ENCODE measurements at regions not wholly inside any gene's neighbourhood (a gene's known extent, or its start where the extent isn't known, plus 50 kb on each side); places are given as distances from the start of the nearest gene placed in this dataset.
"Not testable (repeated sequence)": the region's sequence is repeated elsewhere in the genome, so short reads cannot be mapped to it uniquely, and the experiment has no call there.

GRCh38 chr10:108560488-108560887 lies 1362.8 kb downstream of the XPNPEP1 start:
- no peak overlapping the region for H3K4me3 ChIP-seq (ENCODE audit: low read depth, low read length)
- TF ChIP-seq CTCF (IDR thresholded peaks at IDR 0.05; ENCODE audit: low read depth, low read length, missing control alignments) = no peak
- DNase-seq (ENCODE audit: low read depth) = no peak

GRCh38 chr10:108556186-108556585 lies 1367.1 kb downstream of the XPNPEP1 start:
- H3K4me3 ChIP-seq (ENCODE audit: low read depth, low read length) = no peak overlapping the region
- no peak for TF ChIP-seq CTCF (IDR thresholded peaks at IDR 0.05; ENCODE audit: low read depth, low read length, missing control alignments)
- no peak for DNase-seq (ENCODE audit: low read depth)

GRCh38 chr10:108545921-108546320 lies 1377.4 kb downstream of the XPNPEP1 start:
- DNase-seq (ENCODE audit: low read depth) = peak; percentile 10
- H3K4me3 ChIP-seq (ENCODE audit: low read depth, low read length) = no peak overlapping the region
- no peak for TF ChIP-seq CTCF (IDR thresholded peaks at IDR 0.05; ENCODE audit: low read depth, low read length, missing control alignments)

- TF ChIP-seq CTCF (IDR thresholded peaks at IDR 0.05; ENCODE audit: low read depth, low read length, missing control alignments) = peak; percentile 94
- H3K4me3 ChIP-seq (ENCODE audit: low read depth, low read length) = no peak overlapping the region
- DNase-seq (ENCODE audit: low read depth) = peak; percentile 13
Observed at GRCh38 chr10:108544500-108545120, 1378.7 kb downstream of the XPNPEP1 start.

- not testable (repeated sequence) for DNase-seq (ENCODE audit: low read depth)
Observed at GRCh38 chr10:108533551-108533950, 1369.0 kb upstream of the SORCS1 start.

GRCh38 chr10:108523016-108523800 lies 1358.7 kb upstream of the SORCS1 start:
- no peak for TF ChIP-seq CTCF (IDR thresholded peaks at IDR 0.05; ENCODE audit: low read depth, low read length, missing control alignments)
- no peak overlapping the region for H3K4me3 ChIP-seq (ENCODE audit: low read depth, low read length)
- no peak for DNase-seq (ENCODE audit: low read depth)

More at GRCh38 chr10:108533551-108533950, 1369.0 kb upstream of the SORCS1 start:
- not testable (repeated sequence) for H3K4me3 ChIP-seq (ENCODE audit: low read depth, low read length)

GRCh38 chr10:108521827-108522492 lies 1357.5 kb upstream of the SORCS1 start:
- H3K4me3 ChIP-seq (ENCODE audit: low read depth, low read length) = no peak overlapping the region
- TF ChIP-seq CTCF (IDR thresholded peaks at IDR 0.05; ENCODE audit: low read depth, low read length, missing control alignments) = no peak

More at GRCh38 chr10:108521827-108522492, 1357.5 kb upstream of the SORCS1 start:
- no peak for DNase-seq (ENCODE audit: low read depth)
